Activated naive CD8-positive, alpha-beta T cell treated with anti-CD3 and anti-CD28 coated beads, Interleukin-2, amount 50 U/mL, for 24 hours (primary cell): ENCODE measurements at regions not wholly inside any gene's neighbourhood (a gene's known extent, or its start where the extent isn't known, plus 50 kb on each side); places are given as distances from the start of the nearest gene placed in this dataset.

Experiments used
- ATAC-seq: fragments of 150-1000 bp; cut with Tn5 transposase; one replicate; pipeline ENCODE4 v1.10.0; 2021
- DNase-seq: peaks from one replicate; pipeline ENCODE4 v3.0.0; 2021
- H3K27ac Mint-ChIP-seq: one replicate; pipeline ENCODE4 v1.8.0; 2021; ENCODE audit warnings: mild to moderate bottlenecking, mixed read lengths
- H3K27me3 Mint-ChIP-seq: one replicate; pipeline ENCODE4 v1.8.0; 2021; ENCODE audit warnings: mixed read lengths
- H3K36me3 Mint-ChIP-seq: one replicate; pipeline ENCODE4 v1.8.0; 2021; ENCODE audit warnings: low read depth, mixed read lengths
- H3K4me1 Mint-ChIP-seq: one replicate; pipeline ENCODE4 v1.8.0; 2021; ENCODE audit warnings: mixed read lengths
- H3K4me3 Mint-ChIP-seq: one replicate; pipeline ENCODE4 v1.8.0; 2021; ENCODE audit warnings: mild to moderate bottlenecking, moderate library complexity, mixed read lengths
- H3K9me3 Mint-ChIP-seq: one replicate; pipeline ENCODE4 v1.8.0; 2021; ENCODE audit warnings: mixed read lengths

GRCh38 chr6:139544701-139545057, 170.2 kb upstream of the CITED2 start:
- Mint-ChIP-seq H3K4me1 (peaks cover 14% of the 10 kb centered on the region), H3K27ac (no peak overlapping the region), H3K36me3 (no peaks in the 10 kb centered on the region), H3K4me3 (no peak overlapping the region), H3K27me3 (no peaks in the 10 kb centered on the region), H3K9me3 (no peaks in the 10 kb centered on the region)
- no peak for ATAC-seq
- DNase-seq, result no peak

DNA sequence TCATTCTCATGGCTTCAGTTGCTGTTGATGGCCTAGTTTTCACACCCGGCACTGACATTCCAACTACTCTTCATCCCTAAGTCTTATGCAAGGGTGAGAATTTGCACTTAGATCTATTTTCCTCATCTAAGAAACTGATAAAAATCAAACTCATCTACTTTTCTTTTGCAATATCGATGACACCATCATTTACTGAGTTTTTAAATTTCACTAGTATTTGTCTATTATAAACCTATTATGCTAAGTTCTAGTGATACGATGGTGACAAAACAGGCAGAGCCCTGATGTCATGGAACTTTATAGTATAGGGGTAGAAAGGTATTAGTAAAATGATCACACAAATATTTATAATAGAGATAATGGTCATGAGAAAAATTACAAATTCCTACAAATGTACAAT, 167.9 kb upstream of the CITED2 start:
- ATAC-seq, result no peak
- H3K4me3 Mint-ChIP-seq, result no peak overlapping the region
- no peak for DNase-seq
- H3K27me3 Mint-ChIP-seq, result no peaks in the 10 kb centered on the region
- H3K27ac Mint-ChIP-seq, result no peak overlapping the region
- peaks cover 16% of the 10 kb centered on the region for H3K4me1 Mint-ChIP-seq
- H3K9me3 Mint-ChIP-seq, result no peaks in the 10 kb centered on the region
- no peaks in the 10 kb centered on the region for H3K36me3 Mint-ChIP-seq

DNA sequence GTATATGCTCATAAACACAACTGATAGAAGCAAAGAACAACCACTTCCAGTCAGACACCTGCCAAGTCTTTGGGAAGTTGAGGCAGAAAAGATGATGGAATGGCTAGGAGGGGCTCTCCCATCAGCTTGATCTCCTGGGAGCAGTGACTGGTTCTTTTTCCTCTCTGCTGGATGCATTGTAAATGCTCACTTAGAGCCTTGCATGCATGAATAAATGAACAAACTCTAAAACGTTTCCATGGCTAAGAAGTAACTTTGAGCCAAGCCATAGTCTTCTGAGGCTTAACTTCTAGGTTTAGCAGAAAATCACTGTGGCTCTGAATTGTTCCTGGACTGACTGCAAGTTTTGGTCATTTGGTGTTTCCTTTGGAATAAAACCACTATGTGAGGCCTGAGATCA, 166.4 kb upstream of the CITED2 start:
- Mint-ChIP-seq H3K36me3 (no peaks in the 10 kb centered on the region), H3K4me1 (peaks cover 16% of the 10 kb centered on the region)

DNA sequence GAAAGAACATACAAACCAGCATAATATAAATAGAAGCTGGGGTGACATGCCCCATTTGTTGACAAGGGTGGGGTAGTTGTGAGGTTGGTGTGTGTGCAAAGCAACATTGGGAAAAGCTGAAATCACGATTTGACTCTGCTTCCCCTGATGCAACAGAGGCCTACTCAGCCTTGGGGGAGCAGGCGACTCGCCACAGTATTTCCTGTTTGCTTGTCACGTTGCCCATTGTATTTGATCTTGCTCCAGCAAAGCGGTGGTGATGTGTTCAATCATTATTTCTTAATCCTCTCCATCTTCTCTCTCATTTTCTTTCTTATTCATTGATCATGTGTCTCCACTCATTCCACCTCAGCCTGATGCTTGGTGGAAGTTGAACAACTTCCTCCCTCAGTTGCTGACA, 165.8 kb upstream of the CITED2 start:
- DNase-seq (peak; percentile 33), ATAC-seq (peak; percentile 84)
- H3K9me3 Mint-ChIP-seq, result no peaks in the 10 kb centered on the region
- H3K4me1 Mint-ChIP-seq, result peaks cover 16% of the 10 kb centered on the region
- peak overlapping the region; percentile 61 for H3K27ac Mint-ChIP-seq
- no peak overlapping the region for H3K4me3 Mint-ChIP-seq
- no peaks in the 10 kb centered on the region for H3K36me3 Mint-ChIP-seq
- no peaks in the 10 kb centered on the region for H3K27me3 Mint-ChIP-seq

More for the DNA sequence above, 166.4 kb upstream of the CITED2 start:
- no peak for ATAC-seq
- Mint-ChIP-seq H3K9me3 (no peaks in the 10 kb centered on the region), H3K27ac (peak overlapping the region; percentile 61), H3K27me3 (no peaks in the 10 kb centered on the region), H3K4me3 (no peak overlapping the region)
- DNase-seq, result no peak

DNA sequence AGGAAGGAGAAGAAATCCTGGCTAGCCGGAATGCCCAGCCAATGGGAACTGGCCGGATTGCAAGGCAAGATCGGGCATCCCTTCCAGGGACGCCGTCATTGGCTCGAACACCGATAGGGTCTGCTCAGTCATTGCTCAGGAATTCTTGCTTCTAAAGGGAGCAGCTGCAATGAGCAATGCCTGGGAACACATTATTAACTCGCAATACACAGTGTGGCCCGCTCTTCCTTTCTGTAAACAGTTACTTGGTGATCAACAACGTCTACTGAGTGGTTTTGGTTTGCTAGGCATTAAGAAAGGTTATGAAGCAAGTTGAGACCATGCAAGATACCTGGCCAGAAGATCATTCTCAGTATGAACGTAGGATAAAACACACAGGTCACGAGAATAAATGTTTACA, 165.4 kb upstream of the CITED2 start:
- no peaks in the 10 kb centered on the region for H3K9me3 Mint-ChIP-seq
- no peak for ATAC-seq
- H3K27me3 Mint-ChIP-seq, result no peaks in the 10 kb centered on the region
- H3K4me1 Mint-ChIP-seq, result peaks cover 16% of the 10 kb centered on the region
- no peak for DNase-seq
- H3K36me3 Mint-ChIP-seq, result no peaks in the 10 kb centered on the region
- peak overlapping the region; percentile 61 for H3K27ac Mint-ChIP-seq
- no peak overlapping the region for H3K4me3 Mint-ChIP-seq

DNA sequence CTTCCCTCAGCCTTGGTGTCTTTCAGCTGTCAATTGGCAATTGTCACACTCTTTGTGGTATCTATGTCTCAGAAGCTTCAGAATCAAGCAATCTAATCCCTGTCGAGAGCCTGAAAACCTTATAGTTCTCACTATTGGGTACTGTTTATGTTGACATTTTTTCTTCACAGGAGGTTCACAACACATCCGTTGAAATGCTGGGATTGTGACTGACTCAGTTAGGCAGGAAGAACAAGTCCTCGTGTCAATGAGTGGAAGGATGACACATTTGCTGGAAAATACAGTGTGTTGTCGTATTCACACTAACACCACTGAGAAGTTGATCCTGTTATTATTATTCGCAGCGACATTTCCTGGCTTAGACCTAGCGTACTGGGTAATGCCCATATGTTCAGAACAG, 163.9 kb upstream of the CITED2 start:
- Mint-ChIP-seq H3K27ac (no peak overlapping the region), H3K4me1 (peaks cover 29% of the 10 kb centered on the region), H3K4me3 (no peak overlapping the region)

DNA sequence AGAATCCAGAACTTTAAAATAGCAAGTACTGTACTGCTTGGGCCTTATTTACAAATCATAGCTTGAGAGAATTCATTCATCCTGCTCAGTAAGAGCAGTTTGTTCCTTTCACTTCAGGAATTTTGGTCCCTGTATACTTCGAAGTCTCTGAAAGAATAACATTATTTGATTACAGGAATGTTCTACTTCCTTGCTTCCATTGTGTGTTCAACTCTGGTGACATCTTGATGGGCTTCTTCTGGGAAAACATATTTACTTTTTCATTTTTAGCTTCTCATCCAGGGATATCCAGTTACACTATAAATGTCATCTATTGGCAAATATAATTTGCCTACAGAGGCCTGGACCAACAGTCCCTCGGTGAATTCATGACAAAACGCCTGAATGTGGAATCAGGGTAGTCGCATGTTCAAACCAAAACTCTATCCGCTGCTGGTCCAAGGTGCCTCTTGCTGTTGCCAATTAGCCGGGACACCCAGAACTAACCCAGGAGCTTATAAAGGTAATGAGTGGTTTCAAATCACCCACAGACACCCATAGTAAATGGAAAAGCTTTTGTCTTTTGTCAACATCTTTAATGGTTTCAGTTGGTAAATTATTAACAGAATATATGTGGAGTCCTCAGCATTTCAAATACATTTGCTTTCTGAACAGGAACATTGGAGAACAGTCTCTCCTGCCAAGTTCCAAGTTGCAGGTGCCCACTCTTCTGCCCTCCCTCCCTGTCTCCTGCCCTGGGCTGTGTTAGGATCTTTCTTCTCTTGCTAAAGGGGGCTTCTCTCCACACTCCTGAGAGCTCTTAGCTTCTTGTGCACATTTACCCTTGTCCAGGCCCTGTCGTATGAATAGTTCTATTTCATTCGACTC, 162.5 kb upstream of the CITED2 start:
- ATAC-seq, result no peak
- H3K4me1 Mint-ChIP-seq, result peaks cover 32% of the 10 kb centered on the region
- no peaks in the 10 kb centered on the region for H3K9me3 Mint-ChIP-seq
- no peaks in the 10 kb centered on the region for H3K27me3 Mint-ChIP-seq
- no peak for DNase-seq
- no peaks in the 10 kb centered on the region for H3K36me3 Mint-ChIP-seq
- H3K27ac Mint-ChIP-seq, result no peak overlapping the region
- no peak overlapping the region for H3K4me3 Mint-ChIP-seq

More for the DNA sequence above, 163.9 kb upstream of the CITED2 start:
- Mint-ChIP-seq H3K9me3 (no peaks in the 10 kb centered on the region), H3K36me3 (no peaks in the 10 kb centered on the region), H3K27me3 (no peaks in the 10 kb centered on the region)
- no peak for DNase-seq
- ATAC-seq, result no peak

DNA sequence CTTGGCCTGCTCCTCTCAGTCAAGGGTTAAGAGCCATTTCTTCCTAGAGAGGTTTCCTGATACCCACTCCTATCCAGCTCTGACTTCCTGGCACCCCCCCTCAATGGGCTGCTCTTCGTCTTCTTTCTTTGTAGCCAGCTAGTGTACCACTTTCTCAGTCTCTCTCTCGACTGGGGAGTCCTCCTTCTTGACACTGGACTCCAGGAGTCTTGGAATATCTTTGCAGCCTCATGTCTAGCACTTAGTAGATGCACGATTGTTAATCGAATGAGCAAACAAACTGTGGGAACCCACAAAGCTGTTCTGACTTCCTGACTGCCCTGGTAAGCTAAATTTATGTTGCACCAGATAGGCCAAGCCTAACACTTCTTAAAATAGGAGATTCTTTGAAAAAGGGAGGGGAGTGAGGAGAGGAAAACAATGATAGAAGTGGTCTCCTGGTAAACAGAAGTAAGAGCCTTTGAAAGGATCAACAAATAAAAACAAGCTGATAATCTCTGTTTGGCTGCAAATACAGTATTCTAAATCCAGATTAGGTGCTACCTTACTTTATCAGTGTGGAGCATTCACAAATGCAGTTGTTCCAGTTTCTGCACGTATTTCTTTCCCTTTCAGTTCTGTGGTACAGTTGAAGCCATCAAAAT, 160.1 kb upstream of the CITED2 start:
- Mint-ChIP-seq H3K4me3 (peak overlapping the region; percentile 1), H3K4me1 (peaks cover 25% of the 10 kb centered on the region), H3K9me3 (peaks cover 2% of the 10 kb centered on the region), H3K27ac (peak overlapping the region; percentile 78), H3K36me3 (no peaks in the 10 kb centered on the region), H3K27me3 (no peaks in the 10 kb centered on the region)
- no peak for DNase-seq
- ATAC-seq, result no peak

DNA sequence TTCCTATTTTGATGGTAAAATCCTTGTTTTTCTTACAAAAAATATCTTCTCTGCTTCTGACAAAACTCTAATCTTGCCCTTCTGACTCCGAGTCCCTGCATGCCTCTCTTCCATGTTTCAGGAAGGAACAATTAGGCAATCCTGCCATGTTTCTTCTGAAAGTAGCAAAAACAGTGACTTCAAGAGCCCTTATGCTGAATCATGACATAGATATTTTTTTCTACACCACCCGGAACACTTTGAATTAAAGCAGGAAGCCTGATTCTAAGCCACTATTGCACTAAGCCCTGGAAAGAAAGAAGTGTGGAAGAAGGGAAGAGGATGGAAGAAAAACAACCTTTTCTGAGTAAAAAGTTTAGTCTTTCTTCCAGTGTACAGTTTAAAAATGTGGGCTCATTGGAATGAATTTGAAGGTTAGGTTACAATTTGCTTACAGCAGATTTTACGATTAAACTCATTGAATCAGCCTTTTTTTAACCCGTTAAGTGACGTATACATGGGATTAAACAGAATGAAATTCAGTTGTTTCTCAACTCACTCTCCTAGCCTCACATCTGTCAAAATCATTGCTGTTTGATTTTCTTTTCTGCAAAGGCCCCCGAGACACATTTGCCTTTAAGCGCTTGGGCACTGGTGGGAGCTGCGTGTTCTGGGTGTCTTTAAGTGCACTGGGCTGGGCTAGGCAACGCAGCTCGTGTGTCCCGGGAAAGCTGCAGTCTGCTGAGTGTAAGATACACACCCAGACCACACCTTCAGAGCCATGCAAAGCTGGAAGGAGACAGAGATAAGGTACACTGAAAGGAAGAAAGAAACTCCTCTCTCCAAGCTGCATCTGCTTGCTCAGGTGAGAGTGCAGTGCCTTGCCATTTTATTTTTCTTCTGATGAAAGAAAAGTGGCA, 159.4 kb upstream of the CITED2 start:
- H3K27ac Mint-ChIP-seq, result peak overlapping the region; percentile 54
- H3K4me1 Mint-ChIP-seq, result peaks cover 29% of the 10 kb centered on the region
- peaks cover 6% of the 10 kb centered on the region for H3K9me3 Mint-ChIP-seq
- H3K36me3 Mint-ChIP-seq, result no peaks in the 10 kb centered on the region
- ATAC-seq (no peak), DNase-seq (no peak)
- H3K4me3 Mint-ChIP-seq, result no peak overlapping the region
- no peaks in the 10 kb centered on the region for H3K27me3 Mint-ChIP-seq

DNA sequence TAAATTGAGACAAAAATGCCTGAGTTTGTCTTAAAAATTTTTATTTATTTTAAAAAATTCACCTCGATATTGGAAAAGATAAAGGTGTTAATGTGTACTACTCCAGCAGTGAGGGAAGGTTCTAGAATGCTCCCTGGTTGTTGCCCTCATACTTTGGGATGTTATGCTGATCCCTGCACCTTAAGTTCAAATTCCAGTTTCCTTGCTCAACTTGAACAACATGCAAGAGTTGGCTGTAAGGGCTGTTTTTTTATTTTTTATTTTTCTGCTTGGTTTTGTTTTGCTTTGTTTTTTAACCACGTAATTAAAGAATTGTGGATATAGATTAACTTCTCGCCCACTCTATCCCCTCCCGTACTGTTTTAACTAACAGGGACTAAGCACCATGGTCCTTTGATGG, 158.7 kb upstream of the CITED2 start:
- ATAC-seq, result no peak
- no peaks in the 10 kb centered on the region for H3K27me3 Mint-ChIP-seq
- H3K4me1 Mint-ChIP-seq, result peaks cover 36% of the 10 kb centered on the region
- DNase-seq, result no peak
- H3K4me3 Mint-ChIP-seq, result no peak overlapping the region
- peaks cover 6% of the 10 kb centered on the region for H3K9me3 Mint-ChIP-seq
- H3K27ac Mint-ChIP-seq, result no peak overlapping the region
- H3K36me3 Mint-ChIP-seq, result no peaks in the 10 kb centered on the region

DNA sequence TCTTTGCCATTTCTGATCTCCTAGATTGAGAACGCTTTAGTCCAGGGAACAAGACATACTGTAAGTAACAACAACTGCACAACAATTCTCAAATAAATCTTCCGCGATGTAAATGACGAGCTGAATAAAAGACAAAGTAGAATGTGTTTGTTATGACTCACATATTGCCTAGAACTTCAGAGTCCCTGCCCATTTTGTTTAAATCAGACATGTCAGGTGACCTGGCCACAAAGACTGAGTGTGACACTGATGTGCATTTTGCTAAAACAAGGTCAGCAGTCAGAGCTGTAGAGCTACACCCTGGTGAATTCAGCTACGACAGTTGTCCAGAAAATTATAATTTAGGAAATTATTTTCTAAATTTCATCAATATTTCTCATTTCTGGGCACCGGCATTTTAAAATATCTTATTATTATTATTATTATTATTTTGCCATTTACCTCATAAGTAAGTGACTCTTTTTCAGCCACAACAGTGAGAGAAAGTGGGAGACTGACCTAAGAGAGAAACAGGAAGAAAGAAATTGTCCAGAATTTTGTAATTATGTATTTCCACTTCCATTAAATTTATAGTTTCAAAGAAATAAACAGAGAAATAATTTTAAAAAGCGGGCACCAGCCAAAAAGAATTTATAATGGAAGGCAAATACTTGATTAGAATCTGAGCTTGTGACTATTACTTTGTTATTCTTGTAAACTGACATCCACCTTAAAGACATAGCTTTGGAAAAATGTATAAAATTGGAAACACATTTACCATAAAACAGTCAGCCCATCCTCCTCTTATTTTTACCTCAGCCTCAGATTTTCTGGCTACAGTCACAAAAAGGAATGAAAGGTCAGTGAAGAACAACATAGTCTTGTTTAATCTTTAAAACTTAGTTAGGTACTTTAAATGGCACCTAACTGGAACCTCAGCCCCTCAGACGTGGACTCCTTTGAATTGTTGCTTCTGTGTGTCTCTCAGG, 157.0 kb upstream of the CITED2 start:
- Mint-ChIP-seq H3K27me3 (no peaks in the 10 kb centered on the region), H3K4me3 (peak overlapping the region; percentile 36), H3K36me3 (no peaks in the 10 kb centered on the region), H3K4me1 (peaks cover 37% of the 10 kb centered on the region), H3K27ac (peak overlapping the region; percentile 59), H3K9me3 (peaks cover 13% of the 10 kb centered on the region)
- ATAC-seq (peak; percentile 84), DNase-seq (no peak)

GRCh38 chr6:139530561-139530960, 156.1 kb upstream of the CITED2 start:
- peak overlapping the region; percentile 59 for H3K27ac Mint-ChIP-seq
- ATAC-seq (no peak), DNase-seq (no peak)
- H3K27me3 Mint-ChIP-seq, result no peaks in the 10 kb centered on the region
- peaks cover 37% of the 10 kb centered on the region for H3K4me1 Mint-ChIP-seq
- H3K4me3 Mint-ChIP-seq, result peak overlapping the region; percentile 36
- peaks cover 13% of the 10 kb centered on the region for H3K9me3 Mint-ChIP-seq
- H3K36me3 Mint-ChIP-seq, result no peaks in the 10 kb centered on the region

- Mint-ChIP-seq H3K4me1 (peaks cover 33% of the 10 kb centered on the region), H3K27ac (no peak overlapping the region), H3K4me3 (no peak overlapping the region), H3K27me3 (no peaks in the 10 kb centered on the region), H3K36me3 (no peaks in the 10 kb centered on the region), H3K9me3 (peaks cover 13% of the 10 kb centered on the region)
- DNase-seq, result no peak
- ATAC-seq, result no peak
These were observed 155.0 kb upstream of the CITED2 start for GRCh38 chr6:139529420-139529819.

GRCh38 chr6:139528471-139528870, 154.0 kb upstream of the CITED2 start:
- ATAC-seq (no peak), DNase-seq (no peak)
- no peaks in the 10 kb centered on the region for H3K27me3 Mint-ChIP-seq
- peaks cover 13% of the 10 kb centered on the region for H3K9me3 Mint-ChIP-seq
- H3K36me3 Mint-ChIP-seq, result no peaks in the 10 kb centered on the region
- H3K27ac Mint-ChIP-seq, result peak overlapping the region; percentile 40
- H3K4me1 Mint-ChIP-seq, result peaks cover 25% of the 10 kb centered on the region
- H3K4me3 Mint-ChIP-seq, result no peak overlapping the region
